DOHH2 (cell line): ENCODE measurements at regions not wholly inside any gene's neighbourhood (a gene's known extent, or its start where the extent isn't known, plus 50 kb on each side); places are given as distances from the start of the nearest gene placed in this dataset.

Experiments used
- H3F3A ChIP-seq: fragments of 200-600 bp; sonication (generic), shearing (Covaris generic); 2 replicates; pipeline ENCODE4 v1.6.0; 2016; ENCODE audit warnings: antibody characterized with exemption, mild to moderate bottlenecking; ENCODE audit not compliant: control insufficient read depth, insufficient read depth
- H3K27ac ChIP-seq: fragments of 200-600 bp; sonication (generic); 2 replicates; pipeline ENCODE4 v1.5.1; 2014; ENCODE audit warnings: low read depth, mild to moderate bottlenecking, low read length, moderate library complexity
- H3K27me3 ChIP-seq: fragments of 200-600 bp; sonication (generic); 2 replicates; pipeline ENCODE4 v1.6.1; 2014; ENCODE audit warnings: mild to moderate bottlenecking, low read length, mixed read lengths; ENCODE audit not compliant: control insufficient read depth
- H3K36me3 ChIP-seq: fragments of 200-600 bp; sonication (generic); 2 replicates; pipeline ENCODE4 v1.6.1; 2014; ENCODE audit warnings: mild to moderate bottlenecking, low read length, moderate library complexity, mixed read lengths; ENCODE audit not compliant: control insufficient read depth
- H3K4me1 ChIP-seq: fragments of 200-600 bp; sonication (generic); 2 replicates; pipeline ENCODE4 v1.6.1; 2014; ENCODE audit warnings: mild to moderate bottlenecking, low read length, mixed read lengths; ENCODE audit not compliant: control insufficient read depth
- H3K4me2 ChIP-seq: fragments of 200-600 bp; sonication (generic); 2 replicates; pipeline ENCODE4 v1.6.0; 2014; ENCODE audit warnings: mild to moderate bottlenecking, low read length, moderate library complexity
- H3K4me3 ChIP-seq: fragments of 200-600 bp; sonication (generic); 2 replicates; pipeline ENCODE4 v1.5.1; 2014; ENCODE audit warnings: mild to moderate bottlenecking, low read length, mixed read lengths
- H3K79me2 ChIP-seq: fragments of 200-600 bp; sonication (generic); 2 replicates; pipeline ENCODE4 v1.6.1; 2014; ENCODE audit warnings: mild to moderate bottlenecking, low read length, mixed read lengths; ENCODE audit not compliant: control insufficient read depth
- H3K9me2 ChIP-seq: fragments of 200-600 bp; sonication (generic); replicated peaks from 2 replicates; pipeline ENCODE4 v1.6.1; 2014; ENCODE audit warnings: mild to moderate bottlenecking, low read length, mixed read lengths; ENCODE audit not compliant: control insufficient read depth
- H3K9me3 ChIP-seq: fragments of 200-600 bp; sonication (generic); 2 replicates; pipeline ENCODE4 v1.6.1; 2014; ENCODE audit warnings: antibody characterized with exemption, low read length, mixed read lengths; ENCODE audit not compliant: control insufficient read depth, insufficient read depth
- H4K20me1 ChIP-seq: fragments of 200-600 bp; sonication (generic); 2 replicates; pipeline ENCODE4 v1.6.0; 2014; ENCODE audit warnings: low read depth, mild to moderate bottlenecking, antibody characterized with exemption, low read length, moderate library complexity; ENCODE audit not compliant: control insufficient read depth, insufficient read depth
- EZH2phosphoT487 ChIP-seq: fragments of 200-600 bp; sonication (generic); IDR thresholded peaks from 2 replicates; pipeline ENCODE4 v1.6.1; 2017; ENCODE audit warnings: borderline replicate concordance, mild to moderate bottlenecking, antibody characterized with exemption, low read length, moderate library complexity, mixed read lengths
- TF ChIP-seq, protein P1 (sequence below): fragments of 200-600 bp; sonication (generic); IDR thresholded peaks from one replicate; pipeline ENCODE4 v1.5.1; 2014; ENCODE audit warnings: antibody characterized with exemption, mild to moderate bottlenecking, low read depth, low read length; ENCODE audit not compliant: poor library complexity, severe bottlenecking

DNA sequence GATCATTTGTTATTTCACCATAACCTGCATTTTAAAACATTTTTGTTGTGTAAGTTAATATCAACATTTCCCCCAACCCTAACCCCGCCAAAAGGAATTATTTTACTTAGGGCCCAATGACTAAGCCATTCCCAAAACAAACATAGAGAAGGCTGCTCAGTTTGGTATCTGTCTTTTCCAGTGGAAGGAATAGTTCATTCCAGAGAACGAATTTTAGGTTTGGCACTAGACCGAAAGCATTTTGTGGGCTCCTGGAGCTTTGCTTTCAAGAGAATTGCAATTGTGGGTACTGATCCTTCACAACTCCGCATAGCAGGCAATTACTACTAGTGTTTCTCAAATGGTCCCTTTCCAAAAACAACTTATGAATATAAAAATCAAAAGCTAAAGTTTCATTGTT, 226.7 kb upstream of the MAD2L1 start:
- Histone ChIP-seq H3K4me2 (no peak overlapping the region), H4K20me1 (no peaks in the 10 kb centered on the region), H3F3A (no peaks in the 10 kb centered on the region), H3K79me2 (no peaks in the 10 kb centered on the region), H3K27me3 (no peaks in the 10 kb centered on the region), H3K27ac (no peak overlapping the region), H3K9me2 (no peaks in the 10 kb centered on the region; the same call in 1 of the 2 replicates), H3K9me3 (no peaks in the 10 kb centered on the region), H3K4me3 (no peak overlapping the region), H3K4me1 (no peaks in the 10 kb centered on the region), H3K36me3 (no peaks in the 10 kb centered on the region)
- TF ChIP-seq, protein P1, sequence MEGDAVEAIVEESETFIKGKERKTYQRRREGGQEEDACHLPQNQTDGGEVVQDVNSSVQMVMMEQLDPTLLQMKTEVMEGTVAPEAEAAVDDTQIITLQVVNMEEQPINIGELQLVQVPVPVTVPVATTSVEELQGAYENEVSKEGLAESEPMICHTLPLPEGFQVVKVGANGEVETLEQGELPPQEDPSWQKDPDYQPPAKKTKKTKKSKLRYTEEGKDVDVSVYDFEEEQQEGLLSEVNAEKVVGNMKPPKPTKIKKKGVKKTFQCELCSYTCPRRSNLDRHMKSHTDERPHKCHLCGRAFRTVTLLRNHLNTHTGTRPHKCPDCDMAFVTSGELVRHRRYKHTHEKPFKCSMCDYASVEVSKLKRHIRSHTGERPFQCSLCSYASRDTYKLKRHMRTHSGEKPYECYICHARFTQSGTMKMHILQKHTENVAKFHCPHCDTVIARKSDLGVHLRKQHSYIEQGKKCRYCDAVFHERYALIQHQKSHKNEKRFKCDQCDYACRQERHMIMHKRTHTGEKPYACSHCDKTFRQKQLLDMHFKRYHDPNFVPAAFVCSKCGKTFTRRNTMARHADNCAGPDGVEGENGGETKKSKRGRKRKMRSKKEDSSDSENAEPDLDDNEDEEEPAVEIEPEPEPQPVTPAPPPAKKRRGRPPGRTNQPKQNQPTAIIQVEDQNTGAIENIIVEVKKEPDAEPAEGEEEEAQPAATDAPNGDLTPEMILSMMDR: no peak
- no peak for TF ChIP-seq EZH2phosphoT487

DNA sequence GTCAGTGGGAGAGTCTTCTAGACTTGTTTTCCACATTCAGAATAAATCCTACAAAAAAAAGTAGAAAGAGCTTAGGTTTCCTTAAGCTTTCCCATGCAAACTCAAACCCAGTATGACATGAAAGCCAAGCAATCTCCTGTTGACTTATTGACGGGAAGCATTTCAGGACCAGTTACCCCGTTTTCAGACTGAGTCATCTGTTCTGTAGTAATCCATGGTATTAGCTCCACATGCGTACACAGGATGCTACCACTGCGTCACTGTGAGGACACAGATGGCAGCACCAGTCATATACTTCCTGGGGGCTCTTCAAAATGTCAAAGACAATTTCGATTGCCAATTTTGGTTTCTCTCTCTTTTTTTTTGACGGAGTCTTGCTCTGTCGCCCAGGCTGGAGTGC, 224.9 kb upstream of the MAD2L1 start:
- Histone ChIP-seq H4K20me1 (no peaks in the 10 kb centered on the region), H3K9me2 (no peaks in the 10 kb centered on the region; the same call in 1 of the 2 replicates), H3K4me1 (no peaks in the 10 kb centered on the region), H3K27ac (no peak overlapping the region), H3K9me3 (no peaks in the 10 kb centered on the region), H3K27me3 (no peaks in the 10 kb centered on the region), H3K4me3 (no peak overlapping the region), H3K36me3 (no peaks in the 10 kb centered on the region), H3K79me2 (no peaks in the 10 kb centered on the region), H3K4me2 (no peak overlapping the region), H3F3A (no peaks in the 10 kb centered on the region)
- no peak for TF ChIP-seq EZH2phosphoT487
- TF ChIP-seq, protein P1: no peak

- Histone ChIP-seq H3K9me3 (no peaks in the 10 kb centered on the region), H3K4me2 (no peak overlapping the region), H3K4me3 (no peak overlapping the region), H3K9me2 (no peaks in the 10 kb centered on the region; the same call in 1 of the 2 replicates), H4K20me1 (no peaks in the 10 kb centered on the region), H3K27me3 (no peaks in the 10 kb centered on the region), H3K27ac (no peak overlapping the region), H3K36me3 (no peaks in the 10 kb centered on the region), H3K4me1 (no peaks in the 10 kb centered on the region), H3K79me2 (no peaks in the 10 kb centered on the region), H3F3A (no peaks in the 10 kb centered on the region)
- no peak for TF ChIP-seq EZH2phosphoT487
Measured at GRCh38 chr4:120290553-120290952, 223.9 kb upstream of the MAD2L1 start.

DNA sequence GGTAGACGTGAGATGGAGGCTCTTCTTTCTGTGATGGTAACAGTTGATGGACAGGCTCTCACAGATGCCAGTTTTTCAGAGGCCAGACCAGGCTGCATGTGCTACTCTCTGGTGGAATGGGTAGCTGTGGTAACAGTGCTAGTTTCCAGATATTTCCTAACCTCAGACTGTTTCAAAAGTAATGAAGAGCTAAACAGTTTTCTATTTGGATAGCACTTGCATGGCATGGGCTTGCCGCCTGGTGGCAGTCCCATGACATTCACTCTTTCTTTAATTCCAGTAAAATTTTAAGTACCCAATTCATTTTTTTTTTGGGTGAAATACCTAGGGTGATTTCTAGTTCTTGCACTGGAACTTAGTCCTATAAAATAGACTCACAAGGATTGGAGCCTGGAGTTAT, 220.2 kb upstream of the MAD2L1 start:
- Histone ChIP-seq H3K27ac (no peak overlapping the region), H3K4me2 (no peak overlapping the region), H3K9me2 (no peaks in the 10 kb centered on the region), H3K4me3 (no peak overlapping the region), H3K79me2 (no peaks in the 10 kb centered on the region), H3K27me3 (no peaks in the 10 kb centered on the region), H3K9me3 (no peaks in the 10 kb centered on the region), H3F3A (no peaks in the 10 kb centered on the region), H3K36me3 (no peaks in the 10 kb centered on the region), H3K4me1 (no peaks in the 10 kb centered on the region), H4K20me1 (no peaks in the 10 kb centered on the region)
- no peak for TF ChIP-seq EZH2phosphoT487
- TF ChIP-seq, protein P1: no peak
